ENCODE measurements at regions not wholly inside any gene's neighbourhood (a gene's known extent, or its start where the extent isn't known, plus 50 kb on each side); places are given as distances from the start of the nearest gene placed in this dataset.

GRCh38 chr11:92846491-92847125 is 122.8 kb upstream of the MTNR1B start:
- DNase-seq (no peak), ATAC-seq (no peak)

GRCh38 chr11:92848578-92848977 is 120.9 kb upstream of the MTNR1B start:
- CTCF ChIA-PET = no interaction called here
- H3K27me3 Mint-ChIP-seq = no peaks in the 10 kb centered on the region
- no peak overlapping the region for H3K27ac Mint-ChIP-seq
- no peaks in the 10 kb centered on the region for H3K9me3 Mint-ChIP-seq (ENCODE audit: low read depth)
- H3K4me3 Mint-ChIP-seq = no peak overlapping the region
- H3K36me3 Mint-ChIP-seq = no peaks in the 10 kb centered on the region
- no peak for ATAC-seq
- no peak for DNase-seq
- no peaks in the 10 kb centered on the region for H3K4me1 Mint-ChIP-seq

More at GRCh38 chr11:92846491-92847125, 122.8 kb upstream of the MTNR1B start:
- Mint-ChIP-seq H3K9me3 (ENCODE audit: low read depth) (no peaks in the 10 kb centered on the region), H3K27me3 (no peaks in the 10 kb centered on the region), H3K27ac (no peak overlapping the region), H3K36me3 (no peaks in the 10 kb centered on the region), H3K4me1 (no peaks in the 10 kb centered on the region), H3K4me3 (no peak overlapping the region)
- CTCF ChIA-PET = no interaction called here

GRCh38 chr11:92850296-92850826 is 119.1 kb upstream of the MTNR1B start:
- no peaks in the 10 kb centered on the region for H3K4me1 Mint-ChIP-seq
- no peaks in the 10 kb centered on the region for H3K27me3 Mint-ChIP-seq
- no peak overlapping the region for H3K27ac Mint-ChIP-seq
- CTCF ChIA-PET = no interaction called here
- H3K4me3 Mint-ChIP-seq = no peak overlapping the region
- ATAC-seq = no peak
- no peaks in the 10 kb centered on the region for H3K9me3 Mint-ChIP-seq (ENCODE audit: low read depth)
- DNase-seq = no peak
- H3K36me3 Mint-ChIP-seq = no peaks in the 10 kb centered on the region

- no peaks in the 10 kb centered on the region for H3K36me3 Mint-ChIP-seq
- ATAC-seq (no peak), DNase-seq (no peak)
- H3K27ac Mint-ChIP-seq = no peak overlapping the region
- H3K27me3 Mint-ChIP-seq = no peaks in the 10 kb centered on the region
- no peaks in the 10 kb centered on the region for H3K4me1 Mint-ChIP-seq
- H3K9me3 Mint-ChIP-seq (ENCODE audit: low read depth) = no peaks in the 10 kb centered on the region
- H3K4me3 Mint-ChIP-seq = no peak overlapping the region
- CTCF ChIA-PET = no interaction called here
Measured at GRCh38 chr11:92852229-92852628, 117.2 kb upstream of the MTNR1B start.

GRCh38 chr11:92852946-92853345 is 116.5 kb upstream of the MTNR1B start:
- Mint-ChIP-seq H3K27me3 (no peaks in the 10 kb centered on the region), H3K4me1 (no peaks in the 10 kb centered on the region), H3K36me3 (no peaks in the 10 kb centered on the region), H3K27ac (no peak overlapping the region), H3K9me3 (ENCODE audit: low read depth) (no peaks in the 10 kb centered on the region), H3K4me3 (no peak overlapping the region)
- CTCF ChIA-PET = no interaction called here
- DNase-seq (no peak), ATAC-seq (no peak)

- ATAC-seq = no peak
Measured at GRCh38 chr11:92854162-92854561, 115.3 kb upstream of the MTNR1B start.

GRCh38 chr11:92854952-92855351 is 114.5 kb upstream of the MTNR1B start:
- DNase-seq = no peak
- no peaks in the 10 kb centered on the region for H3K27me3 Mint-ChIP-seq
- no peak overlapping the region for H3K27ac Mint-ChIP-seq
- H3K9me3 Mint-ChIP-seq (ENCODE audit: low read depth) = no peaks in the 10 kb centered on the region
- CTCF ChIA-PET = interaction anchor here (0.7 kb wide), 1 partner anchor 14 kb away, joined by 3 read pairs; no protein-coding TSS in a partner anchor
- H3K4me1 Mint-ChIP-seq = no peaks in the 10 kb centered on the region
- ATAC-seq = no peak
- no peaks in the 10 kb centered on the region for H3K36me3 Mint-ChIP-seq
- no peak overlapping the region for H3K4me3 Mint-ChIP-seq

More at GRCh38 chr11:92854162-92854561, 115.3 kb upstream of the MTNR1B start:
- no peaks in the 10 kb centered on the region for H3K4me1 Mint-ChIP-seq
- no peak for DNase-seq
- H3K4me3 Mint-ChIP-seq = no peak overlapping the region
- H3K36me3 Mint-ChIP-seq = no peaks in the 10 kb centered on the region
- H3K27ac Mint-ChIP-seq = no peak overlapping the region
- CTCF ChIA-PET = no interaction called here
- no peaks in the 10 kb centered on the region for H3K9me3 Mint-ChIP-seq (ENCODE audit: low read depth)
- H3K27me3 Mint-ChIP-seq = no peaks in the 10 kb centered on the region

GRCh38 chr11:92855607-92856405 is 113.6 kb upstream of the MTNR1B start:
- CTCF ChIA-PET = no interaction called here
- no peak overlapping the region for H3K4me3 Mint-ChIP-seq
- ATAC-seq = no peak
- no peaks in the 10 kb centered on the region for H3K9me3 Mint-ChIP-seq (ENCODE audit: low read depth)
- H3K4me1 Mint-ChIP-seq = no peaks in the 10 kb centered on the region
- DNase-seq = no peak
- no peaks in the 10 kb centered on the region for H3K27me3 Mint-ChIP-seq
- H3K27ac Mint-ChIP-seq = no peak overlapping the region
- H3K36me3 Mint-ChIP-seq = no peaks in the 10 kb centered on the region

- H3K27ac Mint-ChIP-seq = no peak overlapping the region
- H3K36me3 Mint-ChIP-seq = no peaks in the 10 kb centered on the region
- H3K4me1 Mint-ChIP-seq = no peaks in the 10 kb centered on the region
- no peak overlapping the region for H3K4me3 Mint-ChIP-seq
- CTCF ChIA-PET = no interaction called here
- ATAC-seq = no peak
- no peaks in the 10 kb centered on the region for H3K27me3 Mint-ChIP-seq
- DNase-seq = no peak
- H3K9me3 Mint-ChIP-seq (ENCODE audit: low read depth) = no peaks in the 10 kb centered on the region
Measured at GRCh38 chr11:92857407-92857806, 112.0 kb upstream of the MTNR1B start.

GRCh38 chr11:92859156-92859690 is 110.2 kb upstream of the MTNR1B start:
- Mint-ChIP-seq H3K9me3 (ENCODE audit: low read depth) (no peaks in the 10 kb centered on the region), H3K27ac (no peak overlapping the region), H3K27me3 (no peaks in the 10 kb centered on the region), H3K36me3 (no peaks in the 10 kb centered on the region), H3K4me1 (no peaks in the 10 kb centered on the region), H3K4me3 (no peak overlapping the region)
- CTCF ChIA-PET = no interaction called here
- DNase-seq = no peak
- ATAC-seq = no peak

GRCh38 chr11:92861634-92862033 is 107.8 kb upstream of the MTNR1B start:
- Mint-ChIP-seq H3K4me3 (no peak overlapping the region), H3K9me3 (ENCODE audit: low read depth) (no peaks in the 10 kb centered on the region), H3K27ac (no peak overlapping the region), H3K27me3 (no peaks in the 10 kb centered on the region), H3K36me3 (no peaks in the 10 kb centered on the region), H3K4me1 (no peaks in the 10 kb centered on the region)
- DNase-seq = no peak
- no peak for ATAC-seq
- CTCF ChIA-PET = no interaction called here

- H3K27ac Mint-ChIP-seq = no peak overlapping the region
- no peaks in the 10 kb centered on the region for H3K27me3 Mint-ChIP-seq
- no peak overlapping the region for H3K4me3 Mint-ChIP-seq
- no peaks in the 10 kb centered on the region for H3K36me3 Mint-ChIP-seq
- H3K9me3 Mint-ChIP-seq (ENCODE audit: low read depth) = no peaks in the 10 kb centered on the region
- CTCF ChIA-PET = no interaction called here
- no peak for ATAC-seq
- DNase-seq = no peak
- H3K4me1 Mint-ChIP-seq = no peaks in the 10 kb centered on the region
Measured at GRCh38 chr11:92865352-92865751, 104.1 kb upstream of the MTNR1B start.

GRCh38 chr11:92866679-92867282 is 102.7 kb upstream of the MTNR1B start:
- Mint-ChIP-seq H3K36me3 (no peaks in the 10 kb centered on the region), H3K4me3 (no peak overlapping the region), H3K27ac (no peak overlapping the region), H3K4me1 (no peaks in the 10 kb centered on the region), H3K27me3 (no peaks in the 10 kb centered on the region), H3K9me3 (ENCODE audit: low read depth) (no peaks in the 10 kb centered on the region)
- CTCF ChIA-PET = no interaction called here
- DNase-seq = no peak
- no peak for ATAC-seq
